ENCODE measurements at regions not wholly inside any gene's neighbourhood (a gene's known extent, or its start where the extent isn't known, plus 50 kb on each side); places are given as distances from the start of the nearest gene placed in this dataset.

GRCh38 chr7:42739638-42740037 is 172.2 kb downstream of the C7orf25 start:
- no peak overlapping the region for H3K9ac ChIP-seq (replicated peaks; ENCODE audit: extremely low read depth, insufficient read depth, low read length)
- no peak overlapping the region for H2AFZ ChIP-seq (ENCODE audit: low read depth, low read length)
- H3K9me1 ChIP-seq (replicated peaks; ENCODE audit: control insufficient read depth, extremely low read depth, insufficient read depth, low read length): no peaks in the 10 kb centered on the region
- H4K20me1 ChIP-seq (replicated peaks; ENCODE audit: control insufficient read depth, extremely low read depth, insufficient read depth, low read length): no peaks in the 10 kb centered on the region
- no peak overlapping the region for H3K4me2 ChIP-seq (ENCODE audit: insufficient read depth, low read length)
- no peaks in the 10 kb centered on the region for H3K79me2 ChIP-seq (ENCODE audit: control insufficient read depth, insufficient read depth, low read length)
- H3K27me3 ChIP-seq (ENCODE audit: control insufficient read depth in 2 of 2, insufficient read depth in 2 of 2, low read length in 2 of 2): no peaks in the 10 kb centered on the region
- H3K36me3 ChIP-seq (ENCODE audit: control insufficient read depth in 2 of 2, extremely low read depth in 1 of 2, insufficient read depth in 2 of 2, low read length in 2 of 2): no peaks in the 10 kb centered on the region
- H3K27ac ChIP-seq (ENCODE audit: insufficient read depth, low read depth, low read length): no peak overlapping the region
- TF ChIP-seq POLR2AphosphoS5 (IDR thresholded peaks at IDR 0.05; ENCODE audit: insufficient read depth, low read depth, low read length) (no peak), MYC (IDR thresholded peaks at IDR 0.05; ENCODE audit: low read depth, low read length) (no peak), FOS (IDR thresholded peaks at IDR 0.05; ENCODE audit: borderline replicate concordance, insufficient read depth, low read length) (no peak), CTCF (IDR thresholded peaks at IDR 0.05; ENCODE audit: extremely low read depth in 1 of 2, insufficient read depth in 1 of 2, low read depth in 1 of 2, low read length in 2 of 2) (no peak), MAX (IDR thresholded peaks at IDR 0.05; ENCODE audit: insufficient read depth, insufficient read length) (no peak), JUN (IDR thresholded peaks at IDR 0.05; ENCODE audit: borderline replicate concordance, insufficient read depth, insufficient read length, low read depth) (no peak), EZH2 (IDR thresholded peaks at IDR 0.05; ENCODE audit: borderline replicate concordance, low read depth, low read length, severe bottlenecking) (no peak), POLR2A (IDR thresholded peaks at IDR 0.05; ENCODE audit: low read depth, low read length) (no peak), GATA2 (IDR thresholded peaks at IDR 0.05; ENCODE audit: insufficient read depth, insufficient read length, low read depth, low read length) (no peak)
- ChIA-PET CTCF (no interaction called here), POLR2A (no interaction called here)
- no peaks in the 10 kb centered on the region for H3K9me3 ChIP-seq (replicated peaks; ENCODE audit: control insufficient read depth, insufficient read depth, low read length)
- no peak overlapping the region for H3K4me3 ChIP-seq (replicated peaks in 1 of 3; ENCODE audit: insufficient read depth in 1 of 3, low read depth in 1 of 3, low read length in 3 of 3)
- FAIRE-seq: no peak
- no peak for DNase-seq (ENCODE audit: low read depth, low spot score)
- intact Hi-C loops (cut with micrococcal nuclease) (no loop called here), dilution Hi-C loops (cut with MboI; ENCODE audit: extremely low pct_ligation_motif_present, low sequenced_read_pairs) (no loop called here)
- no peaks in the 10 kb centered on the region for H3K4me1 ChIP-seq (ENCODE audit: control insufficient read depth, extremely low read depth, insufficient read depth, low read length)
- BruUV-seq (replicated peaks): no TSS peak
